ENCODE measurements at regions not wholly inside any gene's neighbourhood (a gene's known extent, or its start where the extent isn't known, plus 50 kb on each side); places are given as distances from the start of the nearest gene placed in this dataset.
"Not testable (repeated sequence)": the region's sequence is repeated elsewhere in the genome, so short reads cannot be mapped to it uniquely, and the experiment has no call there.

DNA sequence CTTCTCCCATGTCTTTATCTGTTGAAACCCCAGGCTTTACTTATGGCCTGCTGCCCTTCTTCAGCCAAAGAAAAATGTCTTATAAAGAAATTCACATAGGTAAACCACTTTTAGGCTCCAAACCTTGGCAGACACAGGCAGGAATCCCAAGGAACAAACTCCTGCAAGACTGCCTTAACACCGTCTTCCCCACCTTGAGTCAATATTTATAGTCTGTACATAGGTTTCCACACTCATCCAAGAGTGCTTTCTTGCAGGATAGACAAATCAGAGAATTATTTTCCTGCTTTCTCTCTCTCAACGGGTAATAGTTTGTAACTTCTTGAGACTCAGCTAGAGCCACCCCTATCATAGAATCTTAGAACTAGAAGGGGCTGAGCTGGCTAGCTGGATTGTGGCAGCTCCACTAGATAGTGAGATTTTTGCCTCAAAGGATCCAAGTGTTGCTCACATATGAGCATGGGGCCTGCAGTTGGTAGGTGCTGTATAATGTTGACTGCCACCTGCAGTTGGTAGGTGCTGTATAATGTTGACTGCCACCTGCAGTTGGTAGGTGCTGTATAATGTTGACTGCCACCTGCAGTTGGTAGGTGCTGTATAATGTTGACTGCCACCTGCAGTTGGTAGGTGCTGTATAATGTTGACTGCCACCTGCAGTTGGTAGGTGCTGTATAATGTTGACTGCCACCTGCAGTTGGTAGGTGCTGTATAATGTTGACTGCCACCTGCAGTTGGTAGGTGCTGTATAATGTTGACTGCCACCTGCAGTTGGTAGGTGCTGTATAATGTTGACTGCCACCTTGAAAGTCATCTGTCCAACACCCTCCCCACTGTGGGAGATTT lies 142.5 kb downstream of the MINAR1 start:
- not testable (repeated sequence) for H3K4me3 ChIP-seq, DNase-seq, H3K27me3 ChIP-seq

DNA sequence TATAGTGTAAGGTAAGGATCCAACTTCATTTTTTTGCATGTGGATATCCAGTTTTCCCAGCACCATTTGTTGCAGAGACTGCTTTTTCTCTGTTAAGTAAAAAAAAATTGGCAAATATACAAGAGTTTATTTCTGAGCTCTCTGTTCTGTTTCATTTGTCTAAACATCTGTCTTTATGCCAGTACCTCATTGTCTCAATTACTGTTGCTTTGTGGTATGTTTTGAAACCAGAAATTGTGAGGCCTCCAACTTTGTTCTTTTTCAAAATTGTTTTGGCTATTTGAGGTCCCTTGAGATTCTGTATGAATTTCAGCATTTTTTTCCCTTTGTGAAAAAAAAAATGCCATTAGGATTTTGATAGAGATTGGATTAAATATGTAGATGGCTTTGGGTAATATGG lies 150.5 kb downstream of the MINAR1 start:
- Histone ChIP-seq H3K36me3 (no peaks in the 10 kb centered on the region), H3K27me3 (peaks cover 17% of the 10 kb centered on the region), H3K9me3 (0 out of 2 replicates have a peak, but pooled peaks cover 3% of the 10 kb centered on the region), H3K4me3 (no peak overlapping the region)
- DNase-seq, result no peak

More for the DNA sequence above, 142.5 kb downstream of the MINAR1 start:
- H3K9me3 ChIP-seq, H3K36me3 ChIP-seq: not testable (repeated sequence)

DNA sequence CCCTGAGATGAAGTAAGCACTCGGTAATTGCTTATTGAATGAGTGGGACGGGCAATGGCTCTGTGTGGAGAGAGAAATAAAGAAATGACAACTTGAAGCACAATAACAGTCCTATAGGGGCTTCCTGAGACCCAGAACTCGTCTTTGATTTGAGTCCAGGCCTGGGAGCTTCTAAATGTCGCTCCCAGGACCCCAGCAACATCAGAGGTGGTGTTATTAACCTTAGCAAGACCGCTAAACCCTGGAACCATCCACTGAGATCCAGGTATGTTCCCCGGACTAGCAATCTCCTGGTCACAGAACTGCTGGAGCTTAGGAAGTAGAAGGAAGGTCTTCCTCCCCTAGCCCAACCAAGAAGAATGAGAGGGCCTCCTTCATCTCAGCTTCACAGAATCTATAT lies 160.0 kb downstream of the MINAR1 start:
- DNase-seq, result no peak
- no peaks in the 10 kb centered on the region for H3K36me3 ChIP-seq
- H3K9me3 ChIP-seq, result no peaks in the 10 kb centered on the region; the same call in 1 of the 2 replicates
- H3K27me3 ChIP-seq, result no peaks in the 10 kb centered on the region
- no peak overlapping the region for H3K4me3 ChIP-seq

DNA sequence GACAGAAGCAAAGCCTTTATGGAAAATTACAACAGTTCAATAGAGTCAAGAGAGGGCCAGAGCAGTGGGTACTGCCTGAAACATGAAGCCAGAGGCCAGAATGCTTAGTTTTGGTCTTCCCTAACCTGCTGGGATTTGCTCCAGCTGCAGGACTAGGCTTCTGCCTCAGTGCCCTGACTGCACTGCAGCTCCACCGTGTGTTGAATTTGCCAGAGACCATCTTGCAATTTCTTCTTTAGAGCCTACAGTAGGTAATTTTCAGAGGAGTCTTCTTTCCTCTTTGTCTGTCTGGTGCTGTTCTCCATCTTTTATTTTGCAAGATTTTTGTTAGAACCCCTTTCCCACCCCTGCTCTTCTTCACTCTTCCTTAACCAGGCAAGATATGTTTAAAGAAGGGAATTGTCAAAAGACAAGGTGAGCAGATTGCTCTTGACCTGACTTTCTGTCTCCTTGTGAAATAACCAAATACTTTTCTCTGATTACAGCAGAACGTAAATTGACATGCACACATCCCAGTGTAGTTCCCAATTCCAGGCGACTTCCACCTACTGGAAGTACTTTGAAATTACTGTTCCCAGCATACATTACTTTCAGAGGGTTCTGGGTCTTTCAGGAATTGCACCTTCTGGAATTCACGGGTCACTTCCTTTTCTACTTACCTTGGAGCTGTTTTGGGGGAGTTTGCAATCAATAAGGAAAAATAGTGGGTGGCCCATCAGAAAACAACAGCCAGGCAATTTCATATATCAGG lies 161.2 kb downstream of the MINAR1 start:
- DNase-seq, result peak; percentile 6
- no peaks in the 10 kb centered on the region for H3K27me3 ChIP-seq
- no peaks in the 10 kb centered on the region for H3K36me3 ChIP-seq
- H3K9me3 ChIP-seq, result no peaks in the 10 kb centered on the region; the same call in 1 of the 2 replicates
- H3K4me3 ChIP-seq, result no peak overlapping the region

DNA sequence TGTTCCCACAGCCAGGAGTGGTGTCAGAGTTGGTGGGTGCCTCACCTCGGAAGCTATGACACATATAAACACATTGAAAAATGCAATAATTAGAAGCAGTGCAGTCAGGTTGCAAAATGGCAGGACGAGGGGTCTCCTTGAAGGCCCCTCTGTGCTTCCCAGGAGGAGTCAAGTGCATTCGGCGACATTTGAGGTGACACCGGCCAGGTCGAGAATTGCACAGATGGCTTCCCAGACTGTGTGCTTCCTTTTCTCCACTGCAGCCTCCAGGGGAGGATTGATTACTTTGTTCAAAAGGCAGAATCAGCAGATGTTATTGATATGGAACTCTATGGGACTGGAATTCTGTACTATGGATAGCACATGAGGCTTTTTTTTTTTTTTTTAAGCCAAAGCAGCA lies 163.2 kb downstream of the MINAR1 start:
- H3K9me3 ChIP-seq, result no peaks in the 10 kb centered on the region
- H3K27me3 ChIP-seq, result no peaks in the 10 kb centered on the region
- no peaks in the 10 kb centered on the region for H3K36me3 ChIP-seq
- H3K4me3 ChIP-seq, result no peak overlapping the region
- no peak for DNase-seq

DNA sequence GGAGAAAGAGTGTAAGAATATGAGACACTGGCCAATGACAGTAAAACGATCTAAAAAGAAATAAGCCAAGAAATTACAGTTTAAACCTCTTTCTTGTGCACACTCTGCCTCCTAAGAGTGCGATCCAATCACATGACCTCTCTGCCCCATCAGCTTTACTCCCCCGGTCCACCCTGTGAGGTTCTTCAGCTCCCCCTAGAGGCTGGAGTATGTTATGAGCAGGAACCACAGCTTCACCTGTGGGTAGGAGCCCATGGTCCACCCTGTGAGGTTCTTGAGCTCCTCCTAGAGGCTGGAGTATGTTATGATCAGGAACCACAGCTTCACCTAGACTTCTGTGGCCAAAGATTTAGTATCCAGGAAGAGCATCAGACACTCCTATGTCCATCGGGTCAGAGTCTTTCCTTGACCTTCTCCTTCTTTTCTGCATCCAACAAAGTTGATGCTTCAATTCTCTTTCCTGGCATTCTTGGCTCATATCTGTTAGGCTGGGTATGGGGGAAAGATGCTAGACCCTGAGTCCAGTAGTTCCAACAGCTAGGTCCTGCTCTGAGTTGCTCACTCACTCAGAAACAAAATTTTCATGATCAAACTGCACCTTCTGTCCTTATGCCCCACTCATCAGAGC lies 164.0 kb downstream of the MINAR1 start:
- H3K4me3 ChIP-seq, result no peak overlapping the region
- no peaks in the 10 kb centered on the region for H3K27me3 ChIP-seq
- no peaks in the 10 kb centered on the region for H3K36me3 ChIP-seq
- H3K9me3 ChIP-seq, result no peaks in the 10 kb centered on the region
- DNase-seq, result peak; percentile 71

DNA sequence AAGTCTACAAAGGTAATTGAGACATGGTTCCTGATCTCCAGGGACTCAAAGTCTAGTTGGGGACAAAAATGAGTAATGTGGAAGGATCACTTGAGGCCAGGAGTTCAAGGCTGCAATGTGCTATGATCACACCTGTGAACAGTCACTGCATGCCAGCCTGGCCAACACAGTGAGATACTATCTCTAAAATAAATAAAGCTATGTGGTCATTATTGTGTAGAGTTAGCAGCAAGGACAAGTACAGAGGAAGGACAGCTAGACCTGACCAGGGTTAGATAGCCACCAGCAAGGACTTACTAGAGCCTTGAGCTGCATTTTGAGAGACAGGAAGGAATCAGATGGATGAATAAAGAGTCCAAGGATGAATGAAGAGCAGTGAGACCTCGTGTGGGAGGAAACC lies 166.5 kb downstream of the MINAR1 start:
- DNase-seq, result no peak
- Histone ChIP-seq H3K27me3 (no peaks in the 10 kb centered on the region), H3K36me3 (no peaks in the 10 kb centered on the region), H3K4me3 (no peak overlapping the region), H3K9me3 (no peaks in the 10 kb centered on the region)

DNA sequence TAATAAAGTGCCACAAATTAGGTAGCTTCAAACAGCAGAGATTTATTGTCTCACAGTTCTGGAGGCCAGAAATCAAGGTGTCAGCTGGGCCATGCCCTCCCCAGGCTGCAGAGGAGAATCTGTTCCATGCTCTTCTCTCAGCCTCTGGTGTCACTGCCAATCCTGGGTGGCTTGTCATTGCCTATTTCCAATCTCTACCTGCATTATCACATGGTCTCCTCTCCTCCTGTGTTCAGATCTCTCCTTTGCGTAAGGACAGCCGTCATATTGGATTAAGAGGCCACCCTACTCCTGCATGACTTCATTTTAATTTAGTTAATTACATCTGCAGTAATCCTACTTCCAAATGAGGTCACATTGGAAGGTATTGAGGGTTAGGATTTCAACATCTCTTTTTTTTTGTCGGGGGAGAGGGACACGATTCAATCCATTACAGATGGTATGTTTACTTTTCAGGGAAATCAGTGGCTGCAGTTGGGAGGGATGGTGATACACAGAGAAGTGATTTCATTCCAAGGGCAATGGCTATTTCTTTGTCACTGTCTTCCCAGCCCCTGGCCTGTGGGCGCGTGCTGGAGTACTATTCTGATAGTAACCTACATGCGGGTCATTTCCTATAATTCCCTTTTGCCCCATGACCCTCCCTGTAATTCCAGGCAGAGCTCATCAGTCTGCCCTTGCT lies 169.4 kb downstream of the MINAR1 start:
- Histone ChIP-seq H3K9me3 (no peaks in the 10 kb centered on the region), H3K27me3 (no peaks in the 10 kb centered on the region), H3K4me3 (no peak overlapping the region)

DNA sequence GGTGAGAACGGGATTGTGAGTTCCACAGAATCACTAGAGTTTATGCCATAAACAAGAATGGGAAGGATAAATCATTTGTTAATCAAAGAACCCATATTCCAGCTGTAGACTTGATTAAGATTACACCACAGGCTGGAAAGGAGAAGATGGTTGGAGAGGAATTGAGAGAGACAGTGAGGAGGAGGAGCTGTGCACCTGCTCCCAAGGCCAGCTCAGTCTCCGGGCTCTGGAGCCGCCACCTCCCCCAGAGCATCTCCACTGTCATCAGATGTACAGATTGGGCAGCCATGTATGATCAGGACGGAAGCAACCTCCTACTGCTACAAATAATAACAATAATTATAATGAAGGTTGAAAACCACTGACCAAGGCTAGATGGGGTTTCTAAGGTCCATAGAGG lies 170.0 kb downstream of the MINAR1 start:
- Histone ChIP-seq H3K36me3 (no peaks in the 10 kb centered on the region), H3K9me3 (no peaks in the 10 kb centered on the region), H3K4me3 (no peak overlapping the region), H3K27me3 (no peaks in the 10 kb centered on the region)
- no peak for DNase-seq

More for the DNA sequence above, 169.4 kb downstream of the MINAR1 start:
- DNase-seq, result no peak
- no peaks in the 10 kb centered on the region for H3K36me3 ChIP-seq

DNA sequence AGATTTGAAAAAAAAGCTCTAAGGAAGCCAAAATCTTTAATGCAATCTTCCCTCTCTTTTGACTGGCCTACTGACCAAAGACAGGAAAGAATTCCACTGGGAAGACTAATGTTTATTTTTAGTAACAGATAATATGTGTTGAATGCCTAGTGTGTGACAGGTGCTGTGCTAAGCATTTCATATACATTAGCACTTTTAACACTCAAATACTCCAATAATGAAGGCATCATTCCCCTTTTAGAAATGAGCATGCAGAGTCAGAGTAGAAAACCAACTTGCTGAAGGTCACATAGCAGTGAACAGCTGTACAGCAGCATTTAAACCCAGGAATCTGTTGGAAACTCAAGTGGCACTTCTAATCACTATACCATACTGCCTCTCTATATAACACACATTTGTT lies 170.6 kb downstream of the MINAR1 start:
- Histone ChIP-seq H3K4me3 (no peak overlapping the region), H3K27me3 (no peaks in the 10 kb centered on the region), H3K9me3 (no peaks in the 10 kb centered on the region), H3K36me3 (no peaks in the 10 kb centered on the region)
- DNase-seq, result no peak

DNA sequence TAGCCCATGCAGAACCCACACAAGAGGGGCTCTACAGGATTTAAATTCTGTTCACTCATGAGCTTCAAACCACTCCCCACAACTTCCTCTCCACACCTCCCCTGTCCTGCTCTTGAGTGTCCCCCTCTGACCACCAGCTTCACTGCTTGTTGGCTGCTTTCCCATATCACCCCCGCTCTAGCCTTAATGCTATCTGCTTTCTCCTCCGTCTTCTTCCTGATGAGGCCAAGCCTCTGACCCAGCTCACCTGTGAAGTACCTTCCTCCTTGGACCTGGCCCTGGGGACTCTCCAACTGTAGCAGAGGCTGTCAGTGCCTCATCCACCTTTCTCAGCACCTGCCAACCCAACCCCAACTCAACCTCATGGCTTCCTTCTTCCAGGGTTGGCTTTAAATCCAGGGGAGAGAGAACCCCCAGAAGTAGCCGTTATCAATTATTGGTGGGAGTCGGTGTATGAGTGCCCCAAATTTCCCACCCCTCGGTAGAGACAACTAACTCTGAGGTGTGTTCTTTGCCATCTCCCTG lies 174.8 kb downstream of the MINAR1 start:
- Histone ChIP-seq H3K36me3 (no peaks in the 10 kb centered on the region), H3K9me3 (no peaks in the 10 kb centered on the region), H3K4me3 (no peak overlapping the region), H3K27me3 (no peaks in the 10 kb centered on the region)
- no peak for DNase-seq

DNA sequence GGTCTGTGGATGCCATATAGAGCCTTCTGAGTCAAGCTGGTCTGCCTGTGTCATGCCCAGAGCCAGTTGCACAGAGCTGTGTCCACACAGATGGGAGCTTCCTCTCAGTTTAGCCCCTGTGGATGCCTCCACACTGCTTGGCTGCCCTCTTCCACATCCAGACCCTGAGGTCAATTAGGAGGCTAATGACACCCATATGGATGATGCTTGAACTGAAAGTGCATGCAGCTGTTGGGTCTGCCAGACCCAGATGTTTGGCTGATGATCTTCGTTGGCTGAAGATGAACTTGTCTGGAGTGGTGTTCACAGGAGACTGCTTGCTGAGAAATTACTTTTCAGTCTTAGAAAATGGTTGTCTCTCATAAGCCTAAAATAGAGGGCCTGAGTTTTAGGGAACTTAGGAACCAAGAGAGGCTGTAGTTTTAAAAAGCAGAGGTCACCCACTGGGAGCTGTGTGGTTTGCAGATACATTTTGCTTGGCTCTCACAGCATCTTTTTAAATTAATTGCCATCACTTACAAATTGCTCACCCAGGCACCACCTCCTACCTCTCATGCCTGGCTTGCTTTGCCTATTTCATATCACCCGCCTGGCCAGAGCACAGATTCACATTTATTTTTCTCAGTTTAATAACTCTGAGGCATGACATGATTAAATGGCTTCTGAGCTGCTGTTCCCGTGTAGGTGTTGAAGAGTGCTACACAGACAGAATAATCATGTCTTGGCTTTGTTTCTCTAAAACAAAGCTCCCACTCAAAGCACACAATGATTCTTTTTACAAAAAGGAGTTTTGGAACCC lies 176.1 kb downstream of the MINAR1 start:
- DNase-seq, result no peak
- H3K27me3 ChIP-seq, result no peaks in the 10 kb centered on the region
- H3K36me3 ChIP-seq, result no peaks in the 10 kb centered on the region
- H3K4me3 ChIP-seq, result no peak overlapping the region
- H3K9me3 ChIP-seq, result no peaks in the 10 kb centered on the region

DNA sequence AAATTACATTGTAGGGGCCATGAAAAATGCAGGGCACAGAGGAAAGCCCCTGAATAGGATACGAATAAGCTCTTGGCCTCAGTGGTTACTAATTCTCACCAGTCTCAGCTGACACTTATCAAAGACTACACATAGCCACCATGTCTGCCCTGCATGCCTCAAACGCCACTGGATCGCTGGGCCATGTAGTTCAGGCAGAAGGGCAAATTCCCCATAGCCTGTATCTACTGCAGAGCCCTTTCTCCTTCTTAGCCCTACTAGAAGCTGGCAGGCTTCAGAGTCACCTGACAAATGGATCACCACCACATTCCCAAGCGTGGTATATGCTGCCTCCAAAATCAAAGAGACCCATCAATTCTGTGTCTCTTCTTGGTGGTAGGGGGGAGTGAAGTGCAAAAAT lies 177.4 kb downstream of the MINAR1 start:
- H3K4me3 ChIP-seq, result no peak overlapping the region
- DNase-seq, result no peak
- no peaks in the 10 kb centered on the region for H3K27me3 ChIP-seq
- no peaks in the 10 kb centered on the region for H3K36me3 ChIP-seq
- H3K9me3 ChIP-seq, result no peaks in the 10 kb centered on the region

DNA sequence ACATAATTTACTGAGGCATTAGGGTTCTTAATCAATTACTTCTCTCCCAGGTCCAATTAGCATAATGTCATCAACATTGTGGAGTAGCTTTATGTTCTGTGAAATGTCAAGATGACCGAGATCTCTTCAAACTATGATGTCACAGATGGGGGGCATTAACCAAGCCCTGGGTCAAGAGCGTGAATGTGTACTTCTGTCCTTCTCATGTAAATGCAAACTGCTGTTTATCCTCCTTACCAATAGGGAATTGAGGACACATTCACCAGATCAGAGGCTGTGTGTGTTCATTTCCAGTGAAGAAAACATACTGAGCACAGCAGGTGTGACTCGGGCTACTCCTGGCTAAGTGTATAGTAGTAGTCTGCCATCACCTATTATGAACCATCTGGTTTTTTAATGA lies 177.9 kb downstream of the MINAR1 start:
- Histone ChIP-seq H3K4me3 (no peak overlapping the region), H3K27me3 (no peaks in the 10 kb centered on the region), H3K36me3 (no peaks in the 10 kb centered on the region), H3K9me3 (no peaks in the 10 kb centered on the region)
- DNase-seq, result no peak

DNA sequence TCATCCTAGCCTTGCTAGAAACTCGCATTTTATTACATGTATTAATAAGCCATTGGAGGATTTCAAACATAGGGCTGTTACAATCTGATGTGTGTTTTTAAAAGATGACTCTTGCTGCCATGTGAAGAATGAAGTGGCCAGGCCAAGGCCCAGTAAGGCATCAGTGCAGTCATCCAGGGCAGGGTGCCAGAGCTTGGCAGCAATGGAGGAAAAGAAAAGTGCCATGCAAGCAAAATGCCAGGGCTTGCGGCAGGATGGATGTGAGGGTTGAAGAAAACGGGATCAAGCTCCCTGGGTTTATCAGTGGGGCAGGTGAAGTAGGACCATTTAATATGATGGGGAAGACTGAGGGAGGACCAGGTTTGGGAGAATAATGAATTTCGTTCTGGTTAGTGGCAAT lies 183.6 kb downstream of the MINAR1 start:
- Histone ChIP-seq H3K4me3 (no peak overlapping the region), H3K27me3 (no peaks in the 10 kb centered on the region), H3K9me3 (no peaks in the 10 kb centered on the region), H3K36me3 (no peaks in the 10 kb centered on the region)
- peak; percentile 85 for DNase-seq

DNA sequence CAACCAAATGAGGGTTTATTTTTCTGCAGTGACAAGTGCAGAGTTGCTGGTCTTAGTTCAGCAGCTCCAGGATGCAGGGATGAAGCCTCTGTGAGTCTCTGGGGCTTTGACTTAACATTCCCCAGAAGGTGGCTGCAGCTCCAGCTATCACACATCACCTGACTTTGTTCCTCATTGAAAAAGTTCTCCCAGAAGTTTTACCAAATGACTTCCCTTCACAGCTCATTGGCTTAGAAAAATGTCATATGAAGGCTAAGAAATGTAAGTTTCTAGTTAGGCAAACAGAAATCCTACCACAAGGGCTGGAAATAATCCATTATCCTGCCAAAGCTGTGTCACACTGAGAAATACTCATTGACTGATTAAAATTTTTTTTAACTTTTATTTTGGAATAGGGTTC lies 184.9 kb downstream of the MINAR1 start:
- H3K36me3 ChIP-seq, result no peaks in the 10 kb centered on the region
- H3K4me3 ChIP-seq, result no peak overlapping the region
- no peak for DNase-seq
- no peaks in the 10 kb centered on the region for H3K9me3 ChIP-seq
- H3K27me3 ChIP-seq, result no peaks in the 10 kb centered on the region
